Left lung (tissue), 4 donors: ENCODE measurements at regions not wholly inside any gene's neighbourhood (a gene's known extent, or its start where the extent isn't known, plus 50 kb on each side); places are given as distances from the start of the nearest gene placed in this dataset.

Experiments used
- ATAC-seq: fragments of 200-7000 bp; cut with Tn5 transposase; one replicate; pipeline ENCODE4 v1.9.1; 2020; ENCODE audit warnings: moderate library complexity
- DNase-seq, 4 donors: peaks; one replicate each; pipeline ENCODE4 v3.0.0-alpha.2; 2013 to 2020
- H3K27ac ChIP-seq, 2 donors: fragments of 200-600 bp; sonication (generic) in 1 of 2; one replicate each; pipeline versions ENCODE4 v1.5.0 to v1.8.0; 2020 to 2021
- H3K27me3 ChIP-seq, 2 donors: fragments of 200-600 bp; sonication (generic) in 1 of 2; one replicate each; pipeline versions ENCODE4 v1.5.0 to v1.8.0; 2020 to 2021
- H3K36me3 ChIP-seq, 2 donors: fragments of 200-600 bp; sonication (generic) in 1 of 2; one replicate each; pipeline versions ENCODE4 v1.5.0 to v1.8.0; 2020 to 2021
- H3K4me1 ChIP-seq, 2 donors: fragments of 200-600 bp; one replicate each; pipeline ENCODE4 v1.8.0; 2021
- H3K4me3 ChIP-seq, 2 donors: fragments of 200-600 bp; sonication (generic) in 1 of 2; one replicate each; pipeline versions ENCODE4 v1.5.0 to v1.8.0; 2020 to 2021; ENCODE audit warnings: mild to moderate bottlenecking in 1 of 2
- H3K9me3 ChIP-seq, 2 donors: fragments of 200-600 bp; sonication (generic) in 1 of 2; one replicate each; pipeline versions ENCODE4 v1.5.0 to v1.8.0; 2020 to 2021
- CTCF ChIP-seq, 2 donors: fragments of 200-600 bp; sonication (generic) in 1 of 2; IDR thresholded peaks; one replicate each; pipeline versions ENCODE4 v1.5.0 to v1.8.0; 2021; ENCODE audit warnings: antibody characterized with exemption in 2 of 2
- intact Hi-C, 2 donors: fragments of 100-400 bp; cut with DNase I; formaldehyde crosslinking; loops; one replicate each; pipeline versions ENCODE4 v1.11.2 to v1.14.2; 2022
- donor health status: DM: no; HTN: yes; CAD: no.
- donor health status: DM: no; HTN: no; CAD: no.

- no peaks in the 10 kb centered on the region for H3K9me3 ChIP-seq
- H3K4me3 ChIP-seq: no peak overlapping the region
- intact Hi-C loops: no loop called here
- no peak overlapping the region for H3K27ac ChIP-seq
- no peak for TF ChIP-seq CTCF (IDR thresholded peaks at IDR 0.05)
- H3K36me3 ChIP-seq: no peaks in the 10 kb centered on the region
- DNase-seq: no peak
- ATAC-seq: no peak
- H3K27me3 ChIP-seq: no peaks in the 10 kb centered on the region
- no peaks in the 10 kb centered on the region for H3K4me1 ChIP-seq
Observed at GRCh38 chr1:219434923-219435297, 178.0 kb downstream of the ZC3H11B start.

GRCh38 chr1:219434285-219434922, 178.5 kb downstream of the ZC3H11B start:
- no peaks in the 10 kb centered on the region for H3K36me3 ChIP-seq
- H3K4me3 ChIP-seq: no peak overlapping the region
- H3K9me3 ChIP-seq: no peaks in the 10 kb centered on the region
- DNase-seq (no peak), ATAC-seq (no peak)
- no peaks in the 10 kb centered on the region for H3K27me3 ChIP-seq
- no peak for TF ChIP-seq CTCF (IDR thresholded peaks at IDR 0.05)
- H3K27ac ChIP-seq: no peak overlapping the region
- intact Hi-C loops: no loop called here
- H3K4me1 ChIP-seq: no peaks in the 10 kb centered on the region

GRCh38 chr1:219433496-219434131, 179.3 kb downstream of the ZC3H11B start:
- H3K27ac ChIP-seq: no peak overlapping the region
- H3K36me3 ChIP-seq: no peaks in the 10 kb centered on the region
- intact Hi-C loops: no loop called here
- TF ChIP-seq CTCF (IDR thresholded peaks at IDR 0.05): no peak
- H3K4me1 ChIP-seq: no peaks in the 10 kb centered on the region
- H3K9me3 ChIP-seq: no peaks in the 10 kb centered on the region
- DNase-seq (peak in 2 of 4 donors; percentile 69 to 85), ATAC-seq (peak; percentile 41)
- no peak overlapping the region for H3K4me3 ChIP-seq
- no peaks in the 10 kb centered on the region for H3K27me3 ChIP-seq

GRCh38 chr1:219433001-219433400, 179.9 kb downstream of the ZC3H11B start:
- Histone ChIP-seq H3K4me3 (no peak overlapping the region), H3K4me1 (no peaks in the 10 kb centered on the region), H3K36me3 (no peaks in the 10 kb centered on the region), H3K27ac (no peak overlapping the region), H3K27me3 (no peaks in the 10 kb centered on the region), H3K9me3 (no peaks in the 10 kb centered on the region)
- ATAC-seq (no peak), DNase-seq (peak in 1 of 4 donors; percentile 28)
- intact Hi-C loops: no loop called here
- no peak for TF ChIP-seq CTCF (IDR thresholded peaks at IDR 0.05)

- no peaks in the 10 kb centered on the region for H3K9me3 ChIP-seq
- intact Hi-C loops: no loop called here
- no peak for TF ChIP-seq CTCF (IDR thresholded peaks at IDR 0.05)
- H3K27ac ChIP-seq: no peak overlapping the region
- no peak overlapping the region for H3K4me3 ChIP-seq
- H3K27me3 ChIP-seq: no peaks in the 10 kb centered on the region
- H3K4me1 ChIP-seq: no peaks in the 10 kb centered on the region
- DNase-seq (no peak), ATAC-seq (no peak)
- no peaks in the 10 kb centered on the region for H3K36me3 ChIP-seq
Observed at GRCh38 chr1:219432191-219432606, 180.7 kb downstream of the ZC3H11B start.
